HG02798 (cell line): ENCODE measurements at regions not wholly inside any gene's neighbourhood (a gene's known extent, or its start where the extent isn't known, plus 50 kb on each side); places are given as distances from the start of the nearest gene placed in this dataset.

Experiments used
- ATAC-seq: cut with Tn5 transposase; IDR thresholded peaks from one replicate; pipeline ENCODE4 v1.9.1; 2021; ENCODE audit warnings: mild to moderate bottlenecking; ENCODE audit not compliant: unreplicated experiment, poor library complexity

GRCh38 chr5:124262470-124262869 is 484.0 kb downstream of the ZNF608 start:
- ATAC-seq, result no peak

GRCh38 chr5:124261848-124262247 is 484.6 kb downstream of the ZNF608 start:
- ATAC-seq, result no peak

GRCh38 chr5:124260921-124261515 is 485.4 kb downstream of the ZNF608 start:
- no peak for ATAC-seq

GRCh38 chr5:124259017-124259416 is 487.4 kb downstream of the ZNF608 start:
- ATAC-seq, result no peak

GRCh38 chr5:124257048-124257447 is 489.4 kb downstream of the ZNF608 start:
- no peak for ATAC-seq

- ATAC-seq, result no peak
Measured at GRCh38 chr5:124253203-124253810, 493.1 kb downstream of the ZNF608 start.

GRCh38 chr5:124252747-124253146 is 493.7 kb downstream of the ZNF608 start:
- ATAC-seq, result no peak

GRCh38 chr5:124252191-124252638 is 494.2 kb downstream of the ZNF608 start:
- no peak for ATAC-seq

- no peak for ATAC-seq
Measured at GRCh38 chr5:124245276-124245675, 501.2 kb downstream of the ZNF608 start.

- ATAC-seq, result no peak
Measured at GRCh38 chr5:124240732-124241131, 505.7 kb downstream of the ZNF608 start.

- no peak for ATAC-seq
Measured at GRCh38 chr5:124239572-124239971, 506.9 kb downstream of the ZNF608 start.

- ATAC-seq, result no peak
Measured at GRCh38 chr5:124238350-124238749, 508.1 kb downstream of the ZNF608 start.

GRCh38 chr5:124237206-124237695 is 509.2 kb downstream of the ZNF608 start:
- no peak for ATAC-seq

GRCh38 chr5:124236361-124237205 is 509.9 kb downstream of the ZNF608 start:
- ATAC-seq, result no peak

GRCh38 chr5:124235576-124235975 is 510.9 kb downstream of the ZNF608 start:
- no peak for ATAC-seq

- no peak for ATAC-seq
Measured at GRCh38 chr5:124234770-124235562, 511.5 kb downstream of the ZNF608 start.

- ATAC-seq, result no peak
Measured at GRCh38 chr5:124234022-124234769, 512.2 kb downstream of the ZNF608 start.

- peak; percentile 34 for ATAC-seq
Measured at GRCh38 chr5:124232515-124232914, 513.9 kb downstream of the ZNF608 start.

- no peak for ATAC-seq
Measured at GRCh38 chr5:124231802-124232201, 514.6 kb downstream of the ZNF608 start.

- ATAC-seq, result no peak
Measured at GRCh38 chr5:124231230-124231629, 515.2 kb downstream of the ZNF608 start.
